ENCODE measurements at regions not wholly inside any gene's neighbourhood (a gene's known extent, or its start where the extent isn't known, plus 50 kb on each side); places are given as distances from the start of the nearest gene placed in this dataset.

DNA sequence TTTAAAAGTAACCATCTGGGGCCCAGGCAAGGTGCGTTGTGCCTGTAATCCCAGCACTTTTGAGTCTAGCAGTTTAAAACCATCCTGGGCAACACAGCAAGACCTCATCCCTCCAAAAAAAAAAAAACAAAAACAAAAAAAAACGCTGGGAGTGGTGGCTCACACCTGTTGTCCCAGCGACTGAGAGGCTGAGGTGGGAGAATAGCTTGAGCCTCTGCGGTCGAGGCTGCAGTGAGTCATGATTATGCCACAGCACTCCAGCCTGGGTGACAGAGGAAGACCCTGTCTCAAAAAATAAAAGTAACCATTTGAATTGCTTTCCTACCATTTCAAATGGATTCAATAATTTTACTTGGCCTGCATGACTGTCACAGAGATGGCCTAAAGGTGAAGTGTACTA lies 186.5 kb upstream of the ATP2B1 start:
- Histone ChIP-seq H3K4me1 (no peaks in the 10 kb centered on the region), H3K27me3 (replicated peaks in 1 of 7) (no peaks in the 10 kb centered on the region), H3K9me3 (no peaks in the 10 kb centered on the region), H3K36me3 (no peaks in the 10 kb centered on the region), H3K27ac (no peak overlapping the region), H3K4me3 (no peak overlapping the region)
- intact Hi-C loops (cut with DNase I; ENCODE audit: low total_unique reads) = no loop called here
- 91 to 97% (median 94%) methylated on average over 5 of the region's 5 CpGs for WGBS, 5 donors
- TF ChIP-seq POLR2AphosphoS5 (IDR thresholded peaks at IDR 0.05) (no peak), POLR2A (IDR thresholded peaks at IDR 0.05) (no peak)
- TF ChIP-seq, protein P1, sequence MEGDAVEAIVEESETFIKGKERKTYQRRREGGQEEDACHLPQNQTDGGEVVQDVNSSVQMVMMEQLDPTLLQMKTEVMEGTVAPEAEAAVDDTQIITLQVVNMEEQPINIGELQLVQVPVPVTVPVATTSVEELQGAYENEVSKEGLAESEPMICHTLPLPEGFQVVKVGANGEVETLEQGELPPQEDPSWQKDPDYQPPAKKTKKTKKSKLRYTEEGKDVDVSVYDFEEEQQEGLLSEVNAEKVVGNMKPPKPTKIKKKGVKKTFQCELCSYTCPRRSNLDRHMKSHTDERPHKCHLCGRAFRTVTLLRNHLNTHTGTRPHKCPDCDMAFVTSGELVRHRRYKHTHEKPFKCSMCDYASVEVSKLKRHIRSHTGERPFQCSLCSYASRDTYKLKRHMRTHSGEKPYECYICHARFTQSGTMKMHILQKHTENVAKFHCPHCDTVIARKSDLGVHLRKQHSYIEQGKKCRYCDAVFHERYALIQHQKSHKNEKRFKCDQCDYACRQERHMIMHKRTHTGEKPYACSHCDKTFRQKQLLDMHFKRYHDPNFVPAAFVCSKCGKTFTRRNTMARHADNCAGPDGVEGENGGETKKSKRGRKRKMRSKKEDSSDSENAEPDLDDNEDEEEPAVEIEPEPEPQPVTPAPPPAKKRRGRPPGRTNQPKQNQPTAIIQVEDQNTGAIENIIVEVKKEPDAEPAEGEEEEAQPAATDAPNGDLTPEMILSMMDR (IDR thresholded peaks at IDR 0.05 in 8 of 11, conservative IDR thresholded peaks at IDR 0.05 in 3 of 11) = no peak
- no peak for DNase-seq

DNA sequence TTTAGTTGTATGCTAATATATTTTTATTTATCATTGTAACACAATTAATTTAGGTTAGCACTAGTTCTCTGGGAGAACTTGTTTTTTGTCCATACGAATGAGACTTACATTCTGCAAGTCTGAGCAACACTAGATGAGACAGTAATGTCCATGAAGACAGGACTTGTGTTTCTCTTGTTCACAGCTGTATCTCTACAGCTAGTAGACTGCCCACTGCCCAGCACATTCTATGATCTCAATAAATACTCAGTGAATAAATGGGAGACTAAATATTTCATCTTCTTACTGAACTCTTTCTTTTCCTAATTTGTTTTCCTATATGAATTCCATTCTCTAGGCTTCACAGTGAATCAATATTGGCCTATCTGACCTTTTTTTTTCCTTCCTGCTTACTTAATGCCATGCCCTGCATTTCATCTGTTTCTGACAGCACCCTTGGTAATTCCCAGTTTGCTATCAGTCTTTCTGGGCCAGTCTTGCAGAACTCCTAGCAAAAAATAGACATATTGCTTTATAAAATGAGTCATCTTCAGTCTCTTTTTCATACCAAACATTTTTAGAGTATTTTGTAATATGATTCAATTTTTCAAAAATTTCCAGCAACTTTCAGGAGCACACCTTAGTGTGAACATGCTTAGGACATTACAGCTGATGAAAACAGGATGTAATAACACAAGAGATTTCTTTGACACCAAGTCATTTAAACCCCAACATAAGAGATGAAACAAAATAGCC lies 185.5 kb upstream of the ATP2B1 start:
- Histone ChIP-seq H3K4me3 (no peak overlapping the region), H3K27ac (no peak overlapping the region), H3K4me1 (no peaks in the 10 kb centered on the region), H3K27me3 (replicated peaks in 1 of 7) (no peaks in the 10 kb centered on the region), H3K9me3 (no peaks in the 10 kb centered on the region), H3K36me3 (no peaks in the 10 kb centered on the region)
- intact Hi-C loops (cut with DNase I; ENCODE audit: low total_unique reads) = no loop called here
- 89 to 98% (median 90%) methylated on average over 1 of the region's 1 CpG for WGBS, 5 donors
- TF ChIP-seq, protein P1 (IDR thresholded peaks at IDR 0.05 in 8 of 11, conservative IDR thresholded peaks at IDR 0.05 in 3 of 11) = no peak
- TF ChIP-seq POLR2A (IDR thresholded peaks at IDR 0.05) = no peak
- DNase-seq = no peak

DNA sequence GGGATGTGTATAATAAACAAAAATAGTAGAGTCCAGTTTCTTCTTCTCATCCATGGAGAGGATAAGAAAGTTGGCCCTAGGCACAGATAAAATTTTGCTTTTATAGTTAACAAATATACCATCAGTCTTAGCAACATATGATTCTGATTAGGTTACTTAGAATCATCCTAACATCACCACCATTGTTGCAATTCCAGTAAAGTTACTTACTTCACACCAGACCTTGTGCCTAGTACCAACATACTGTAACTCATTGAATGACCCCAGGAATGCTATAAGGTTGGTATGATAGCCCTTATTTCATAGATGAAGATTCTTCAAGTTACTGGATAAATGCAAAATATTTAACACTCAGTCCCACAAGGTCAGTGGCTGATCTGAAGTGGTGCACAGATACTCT lies 183.8 kb upstream of the ATP2B1 start:
- intact Hi-C loops (cut with DNase I; ENCODE audit: low total_unique reads) = no loop called here
- Histone ChIP-seq H3K27me3 (replicated peaks in 1 of 7) (no peaks in the 10 kb centered on the region), H3K4me3 (no peak overlapping the region), H3K9me3 (no peaks in the 10 kb centered on the region), H3K4me1 (no peaks in the 10 kb centered on the region), H3K27ac (no peak overlapping the region), H3K36me3 (no peaks in the 10 kb centered on the region)
- TF ChIP-seq, protein P1 (IDR thresholded peaks at IDR 0.05 in 8 of 11, conservative IDR thresholded peaks at IDR 0.05 in 3 of 11) = no peak
- TF ChIP-seq POLR2A (IDR thresholded peaks at IDR 0.05) (no peak), POLR2AphosphoS5 (IDR thresholded peaks at IDR 0.05) (no peak)
- no peak for DNase-seq

DNA sequence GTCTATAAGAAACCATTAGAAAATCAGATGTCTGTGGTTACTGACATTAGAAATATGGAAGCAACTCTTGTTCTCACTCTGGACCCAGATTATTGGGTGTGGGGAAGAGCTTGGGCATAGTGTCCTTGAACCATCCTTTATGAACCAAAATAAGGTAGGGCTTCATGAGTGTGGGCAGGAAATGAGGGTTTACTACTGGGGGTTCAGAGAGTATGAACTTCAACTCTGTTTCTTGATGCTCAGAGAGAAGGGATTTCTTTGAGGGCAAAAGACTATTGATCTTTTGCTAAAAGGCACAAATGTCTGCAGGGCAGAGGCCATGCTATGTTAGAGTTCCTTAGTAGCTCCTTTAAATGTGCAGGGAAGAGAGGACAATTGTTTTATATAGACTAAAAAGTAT lies 183.3 kb upstream of the ATP2B1 start:
- TF ChIP-seq POLR2AphosphoS5 (IDR thresholded peaks at IDR 0.05) = no peak
- no peak for TF ChIP-seq POLR2A (IDR thresholded peaks at IDR 0.05)
- TF ChIP-seq, protein P1 (IDR thresholded peaks at IDR 0.05 in 8 of 11, conservative IDR thresholded peaks at IDR 0.05 in 3 of 11) = no peak
- Histone ChIP-seq H3K4me3 (no peak overlapping the region), H3K4me1 (no peaks in the 10 kb centered on the region), H3K36me3 (no peaks in the 10 kb centered on the region), H3K9me3 (no peaks in the 10 kb centered on the region), H3K27ac (no peak overlapping the region), H3K27me3 (replicated peaks in 1 of 7) (no peaks in the 10 kb centered on the region)
- no peak for DNase-seq
- intact Hi-C loops (cut with DNase I; ENCODE audit: low total_unique reads) = no loop called here

Measured in spleen (tissue), 11 donors.